ENCODE measurements at regions not wholly inside any gene's neighbourhood (a gene's known extent, or its start where the extent isn't known, plus 50 kb on each side); places are given as distances from the start of the nearest gene placed in this dataset.

GRCh38 chr7:66419210-66419609 lies 209.5 kb upstream of the KCTD7 start:
- ChIA-PET POLR2A (ENCODE audit: unreplicated experiment) (no interaction called here), CTCF (no interaction called here)
- no TSS peak for BruUV-seq (replicated peaks)
- ATAC-seq (no peak), DNase-seq (no peak)
- Histone ChIP-seq H3K4me1 (ENCODE audit: insufficient read depth, low read length) (no peaks in the 10 kb centered on the region), H3K9me2 (replicated peaks; ENCODE audit: low read length) (no peaks in the 10 kb centered on the region), H3K4me2 (ENCODE audit: low read length) (no peak overlapping the region), H3K79me2 (ENCODE audit: low read length) (no peaks in the 10 kb centered on the region), H2AFZ (ENCODE audit: low read length) (no peak overlapping the region), H3K9ac (ENCODE audit: low read length) (no peak overlapping the region), H3K36me3 (ENCODE audit: low read depth, low read length) (no peaks in the 10 kb centered on the region), H3K27ac (ENCODE audit: low read length) (no peak overlapping the region), H3F3A (ENCODE audit: low read length, unreplicated experiment) (no peaks in the 10 kb centered on the region), H4K20me1 (ENCODE audit: low read length) (no peaks in the 10 kb centered on the region), H3K9me3 (ENCODE audit: low read length) (no peaks in the 10 kb centered on the region), H3K4me3 (ENCODE audit: low read length) (no peak overlapping the region), H3K27me3 (ENCODE audit: low read length) (no peaks in the 10 kb centered on the region)
- intact Hi-C loops (cut with micrococcal nuclease), result loop anchor here (10.0 kb wide), 2 partner anchors 76 to 304 kb away; partner anchors contain the start of gene CRCP
- TF ChIP-seq EZH2phosphoT487 (IDR thresholded peaks at IDR 0.05; ENCODE audit: borderline replicate concordance, low read length) (no peak), EZH2 (IDR thresholded peaks at IDR 0.05; ENCODE audit: low read length, unreplicated experiment) (no peak), CTCF (conservative IDR thresholded peaks at IDR 0.05; ENCODE audit: low read depth, low read length) (no peak)

- TF ChIP-seq CTCF (conservative IDR thresholded peaks at IDR 0.05; ENCODE audit: low read depth, low read length) (no peak), EZH2phosphoT487 (IDR thresholded peaks at IDR 0.05; ENCODE audit: borderline replicate concordance, low read length) (no peak), EZH2 (IDR thresholded peaks at IDR 0.05; ENCODE audit: low read length, unreplicated experiment) (no peak)
- no peaks in the 10 kb centered on the region for H3K9me3 ChIP-seq (ENCODE audit: low read length)
- H3K27ac ChIP-seq (ENCODE audit: low read length), result no peak overlapping the region
- no peak overlapping the region for H3K9ac ChIP-seq (ENCODE audit: low read length)
- no peaks in the 10 kb centered on the region for H3F3A ChIP-seq (ENCODE audit: low read length, unreplicated experiment)
- no peak overlapping the region for H3K4me3 ChIP-seq (ENCODE audit: low read length)
- DNase-seq, result no peak
- no TSS peak for BruUV-seq (replicated peaks)
- H3K36me3 ChIP-seq (ENCODE audit: low read depth, low read length), result no peaks in the 10 kb centered on the region
- H4K20me1 ChIP-seq (ENCODE audit: low read length), result no peaks in the 10 kb centered on the region
- intact Hi-C loops (cut with micrococcal nuclease), result no loop called here
- no peak overlapping the region for H3K4me2 ChIP-seq (ENCODE audit: low read length)
- no peaks in the 10 kb centered on the region for H3K27me3 ChIP-seq (ENCODE audit: low read length)
- ChIA-PET POLR2A (ENCODE audit: unreplicated experiment) (no interaction called here), CTCF (no interaction called here)
- H3K4me1 ChIP-seq (ENCODE audit: insufficient read depth, low read length), result no peaks in the 10 kb centered on the region
- H3K9me2 ChIP-seq (replicated peaks; ENCODE audit: low read length), result no peaks in the 10 kb centered on the region
- H2AFZ ChIP-seq (ENCODE audit: low read length), result no peak overlapping the region
- no peak for ATAC-seq
- no peaks in the 10 kb centered on the region for H3K79me2 ChIP-seq (ENCODE audit: low read length)
Observed at GRCh38 chr7:66421830-66422475, 206.7 kb upstream of the KCTD7 start.

GRCh38 chr7:66423729-66424128 lies 205.0 kb upstream of the KCTD7 start:
- intact Hi-C loops (cut with micrococcal nuclease), result no loop called here
- ChIA-PET CTCF (no interaction called here), POLR2A (ENCODE audit: unreplicated experiment) (no interaction called here)
- Histone ChIP-seq H3K9ac (ENCODE audit: low read length) (no peak overlapping the region), H3K36me3 (ENCODE audit: low read depth, low read length) (no peaks in the 10 kb centered on the region), H3F3A (ENCODE audit: low read length, unreplicated experiment) (no peaks in the 10 kb centered on the region), H3K4me3 (ENCODE audit: low read length) (no peak overlapping the region), H3K9me2 (replicated peaks; ENCODE audit: low read length) (no peaks in the 10 kb centered on the region), H3K9me3 (ENCODE audit: low read length) (no peaks in the 10 kb centered on the region), H4K20me1 (ENCODE audit: low read length) (no peaks in the 10 kb centered on the region), H2AFZ (ENCODE audit: low read length) (no peak overlapping the region), H3K27ac (ENCODE audit: low read length) (no peak overlapping the region), H3K27me3 (ENCODE audit: low read length) (no peaks in the 10 kb centered on the region), H3K4me1 (ENCODE audit: insufficient read depth, low read length) (no peaks in the 10 kb centered on the region), H3K79me2 (ENCODE audit: low read length) (no peaks in the 10 kb centered on the region), H3K4me2 (ENCODE audit: low read length) (no peak overlapping the region)
- BruUV-seq (replicated peaks), result no TSS peak
- DNase-seq (no peak), ATAC-seq (no peak)
- no peak for TF ChIP-seq EZH2phosphoT487 (IDR thresholded peaks at IDR 0.05; ENCODE audit: borderline replicate concordance, low read length)
- TF ChIP-seq CTCF (conservative IDR thresholded peaks at IDR 0.05; ENCODE audit: low read depth, low read length), result no peak
- no peak for TF ChIP-seq EZH2 (IDR thresholded peaks at IDR 0.05; ENCODE audit: low read length, unreplicated experiment)
